Hindlimb muscle (tissue), 1 donor: ENCODE measurements at regions not wholly inside any gene's neighbourhood (a gene's known extent, or its start where the extent isn't known, plus 50 kb on each side); places are given as distances from the start of the nearest gene placed in this dataset.

Source experiments
- DNase-seq: peaks from one replicate; pipeline ENCODE4 v3.0.0-alpha.2; 2013

GRCh38 chr22:49185312-49185969, 642.2 kb downstream of the BRD1 start:
- DNase-seq = no peak

GRCh38 chr22:49184736-49185135, 642.9 kb downstream of the BRD1 start:
- DNase-seq = no peak

- no peak for DNase-seq
These were observed 643.9 kb downstream of the BRD1 start for GRCh38 chr22:49183826-49184216.

GRCh38 chr22:49183208-49183825, 644.4 kb downstream of the BRD1 start:
- no peak for DNase-seq

- no peak for DNase-seq
These were observed 645.3 kb downstream of the BRD1 start for GRCh38 chr22:49182416-49182815.

GRCh38 chr22:49181942-49182341, 645.7 kb downstream of the BRD1 start:
- DNase-seq = no peak

GRCh38 chr22:49181431-49181830, 646.2 kb downstream of the BRD1 start:
- DNase-seq = no peak

GRCh38 chr22:49180683-49181024, 647.0 kb downstream of the BRD1 start:
- DNase-seq = no peak

- no peak for DNase-seq
These were observed 647.6 kb downstream of the BRD1 start for GRCh38 chr22:49179886-49180682.

GRCh38 chr22:49179175-49179574, 648.5 kb downstream of the BRD1 start:
- no peak for DNase-seq

GRCh38 chr22:49178246-49179005, 649.2 kb downstream of the BRD1 start:
- no peak for DNase-seq

- no peak for DNase-seq
These were observed 650.0 kb downstream of the BRD1 start for GRCh38 chr22:49177666-49178065.

GRCh38 chr22:49176956-49177355, 650.7 kb downstream of the BRD1 start:
- no peak for DNase-seq

GRCh38 chr22:49170053-49170452, 657.6 kb downstream of the BRD1 start:
- DNase-seq = no peak

- DNase-seq = no peak
These were observed 658.5 kb downstream of the BRD1 start for GRCh38 chr22:49169074-49169744.

GRCh38 chr22:49168219-49168813, 659.4 kb downstream of the BRD1 start:
- DNase-seq = no peak

- no peak for DNase-seq
These were observed 660.9 kb downstream of the BRD1 start for GRCh38 chr22:49166746-49167145.

- no peak for DNase-seq
These were observed 661.5 kb downstream of the BRD1 start for GRCh38 chr22:49166211-49166610.

GRCh38 chr22:49164773-49165320, 662.8 kb downstream of the BRD1 start:
- DNase-seq = no peak

- no peak for DNase-seq
These were observed 663.5 kb downstream of the BRD1 start for GRCh38 chr22:49163960-49164690.
